SK-N-MC (cell line): ENCODE measurements at regions not wholly inside any gene's neighbourhood (a gene's known extent, or its start where the extent isn't known, plus 50 kb on each side); places are given as distances from the start of the nearest gene placed in this dataset.

Experiments used
- DNase-seq: peaks from one replicate; pipeline ENCODE4 v3.0.0-alpha.2; 2011; ENCODE audit warnings: low read depth, low spot score
- H3K27ac ChIP-seq: fragments of 200-600 bp; sonication (generic); 2 replicates; pipeline ENCODE4 v1.5.1; 2016; ENCODE audit warnings: mixed run types
- H3K36me3 ChIP-seq: fragments of 200-600 bp; sonication (generic); 2 replicates; pipeline ENCODE4 v1.6.1; 2017; ENCODE audit warnings: antibody characterized with exemption, low read length, mixed read lengths; ENCODE audit not compliant: insufficient read depth
- H3K4me3 ChIP-seq: fragments of 200-600 bp; sonication (generic); 2 replicates; pipeline ENCODE4 v1.5.1; 2016
- H3K9ac ChIP-seq: fragments of 200-600 bp; sonication (generic); 2 replicates; pipeline ENCODE4 v1.8.0; 2017; ENCODE audit warnings: mixed run types, mixed read lengths; ENCODE audit not compliant: insufficient read length
- H3K9me3 ChIP-seq: fragments of 200-600 bp; sonication (generic); 2 replicates; pipeline ENCODE4 v1.6.1; 2017; ENCODE audit warnings: low read depth, mild to moderate bottlenecking, antibody characterized with exemption, low read length, moderate library complexity, mixed read lengths
- EZH2 ChIP-seq: fragments of 200-600 bp; sonication (generic); IDR thresholded peaks from one replicate; pipeline ENCODE4 v1.6.1; 2017; ENCODE audit warnings: antibody characterized with exemption
- FOXP2 ChIP-seq: optimal IDR thresholded peaks from 2 replicates; pipeline ENCODE3; 2011; ENCODE audit warnings: mild to moderate bottlenecking, moderate library complexity; ENCODE audit not compliant: insufficient read depth; ENCODE audit errors: extremely low read length, control extremely low read depth
- POLR2AphosphoS5 ChIP-seq: IDR thresholded peaks from 2 replicates; pipeline ENCODE4 v1.6.1; 2012; ENCODE audit warnings: mild to moderate bottlenecking, low read depth, low read length, borderline replicate concordance

- H3K27ac ChIP-seq = no peak overlapping the region
- no peaks in the 10 kb centered on the region for H3K9me3 ChIP-seq
- no peak for TF ChIP-seq POLR2AphosphoS5
- TF ChIP-seq EZH2 = no peak
- TF ChIP-seq FOXP2 = no peak
- DNase-seq = no peak
- no peak overlapping the region for H3K4me3 ChIP-seq
- no peak overlapping the region for H3K9ac ChIP-seq
- no peaks in the 10 kb centered on the region for H3K36me3 ChIP-seq
Measured at GRCh38 chr3:103306104-103306503, 871.3 kb downstream of the ZPLD1 start.

- DNase-seq = no peak
- TF ChIP-seq POLR2AphosphoS5 (no peak), EZH2 (no peak), FOXP2 (no peak)
- Histone ChIP-seq H3K36me3 (no peaks in the 10 kb centered on the region), H3K27ac (no peak overlapping the region), H3K9me3 (no peaks in the 10 kb centered on the region), H3K4me3 (no peak overlapping the region), H3K9ac (no peak overlapping the region)
Measured at GRCh38 chr3:103308921-103309320, 874.1 kb downstream of the ZPLD1 start.

- TF ChIP-seq EZH2 (no peak), POLR2AphosphoS5 (no peak), FOXP2 (no peak)
- peak overlapping the region; percentile 17 for H3K9ac ChIP-seq
- H3K36me3 ChIP-seq = no peaks in the 10 kb centered on the region
- peak overlapping the region; percentile 74 for H3K27ac ChIP-seq
- H3K4me3 ChIP-seq = peak overlapping the region; percentile 22; the same call in 1 of the 2 replicates
- DNase-seq = no peak
- H3K9me3 ChIP-seq = no peaks in the 10 kb centered on the region
Measured at GRCh38 chr3:103319912-103320311, 885.1 kb downstream of the ZPLD1 start.

- Histone ChIP-seq H3K27ac (no peak overlapping the region), H3K36me3 (no peaks in the 10 kb centered on the region), H3K9ac (no peak overlapping the region), H3K9me3 (no peaks in the 10 kb centered on the region), H3K4me3 (no peak overlapping the region)
- TF ChIP-seq FOXP2 (no peak), EZH2 (no peak), POLR2AphosphoS5 (no peak)
- DNase-seq = no peak
Measured at GRCh38 chr3:103337179-103337845, 902.5 kb downstream of the ZPLD1 start.

- H3K36me3 ChIP-seq = no peaks in the 10 kb centered on the region
- H3K9ac ChIP-seq = no peak overlapping the region
- no peak overlapping the region for H3K27ac ChIP-seq
- H3K4me3 ChIP-seq = no peak overlapping the region
- no peak for DNase-seq
- TF ChIP-seq POLR2AphosphoS5 = no peak
- no peak for TF ChIP-seq EZH2
- no peak for TF ChIP-seq FOXP2
- H3K9me3 ChIP-seq = no peaks in the 10 kb centered on the region
Measured at GRCh38 chr3:103341078-103341606, 906.3 kb downstream of the ZPLD1 start.

GRCh38 chr3:103342205-103342731, 907.5 kb downstream of the ZPLD1 start:
- no peak for TF ChIP-seq EZH2
- Histone ChIP-seq H3K36me3 (no peaks in the 10 kb centered on the region), H3K27ac (peak overlapping the region; percentile 60; the same call in 1 of the 2 replicates), H3K9ac (no peak overlapping the region), H3K9me3 (no peaks in the 10 kb centered on the region), H3K4me3 (no peak overlapping the region)
- no peak for DNase-seq

- H3K9ac ChIP-seq = no peak overlapping the region
- no peak for DNase-seq
- TF ChIP-seq FOXP2 = no peak
- no peak for TF ChIP-seq POLR2AphosphoS5
- no peak for TF ChIP-seq EZH2
- H3K4me3 ChIP-seq = no peak overlapping the region
- no peaks in the 10 kb centered on the region for H3K9me3 ChIP-seq
- H3K36me3 ChIP-seq = no peaks in the 10 kb centered on the region
- no peak overlapping the region for H3K27ac ChIP-seq
Measured at GRCh38 chr3:103349760-103350159, 914.9 kb downstream of the ZPLD1 start.

- H3K4me3 ChIP-seq = no peak overlapping the region
- no peak for DNase-seq
- H3K27ac ChIP-seq = no peak overlapping the region
- TF ChIP-seq POLR2AphosphoS5 = no peak
- no peak for TF ChIP-seq FOXP2
- no peak for TF ChIP-seq EZH2
- no peaks in the 10 kb centered on the region for H3K36me3 ChIP-seq
- no peaks in the 10 kb centered on the region for H3K9me3 ChIP-seq
- no peak overlapping the region for H3K9ac ChIP-seq
Measured at GRCh38 chr3:103365467-103365866, 930.7 kb downstream of the ZPLD1 start.

- Histone ChIP-seq H3K9me3 (no peaks in the 10 kb centered on the region), H3K36me3 (no peaks in the 10 kb centered on the region), H3K27ac (no peak overlapping the region), H3K4me3 (no peak overlapping the region), H3K9ac (no peak overlapping the region)
- TF ChIP-seq POLR2AphosphoS5 = no peak
- no peak for TF ChIP-seq EZH2
- TF ChIP-seq FOXP2 = no peak
- DNase-seq = no peak
Measured at GRCh38 chr3:103367481-103367880, 932.7 kb downstream of the ZPLD1 start.
